HG03571 (cell line): ENCODE measurements at regions not wholly inside any gene's neighbourhood (a gene's known extent, or its start where the extent isn't known, plus 50 kb on each side); places are given as distances from the start of the nearest gene placed in this dataset.

Source experiments
- ATAC-seq: cut with Tn5 transposase; IDR thresholded peaks from one replicate; pipeline ENCODE4 v1.9.1; 2021; ENCODE audit not compliant: unreplicated experiment

DNA sequence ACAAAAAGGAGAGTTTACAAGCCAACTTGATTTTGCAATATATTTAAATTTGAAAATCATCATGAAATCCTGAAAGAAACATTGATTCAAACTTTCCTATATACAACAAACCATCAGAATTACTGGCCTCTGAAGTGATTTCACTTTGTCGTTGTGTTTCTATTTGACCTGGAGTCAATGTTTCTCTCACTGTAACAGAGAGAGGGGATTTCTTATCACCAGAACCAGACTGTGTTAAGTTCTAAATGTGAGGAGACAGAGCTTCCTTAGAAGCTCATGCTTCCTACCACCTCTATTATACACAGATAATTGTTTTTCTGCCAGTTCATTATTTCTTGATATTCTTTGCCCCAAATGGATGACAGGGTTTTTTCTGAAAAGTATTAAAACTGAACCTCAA, 245.0 kb upstream of the RND3 start:
- no peak for ATAC-seq

DNA sequence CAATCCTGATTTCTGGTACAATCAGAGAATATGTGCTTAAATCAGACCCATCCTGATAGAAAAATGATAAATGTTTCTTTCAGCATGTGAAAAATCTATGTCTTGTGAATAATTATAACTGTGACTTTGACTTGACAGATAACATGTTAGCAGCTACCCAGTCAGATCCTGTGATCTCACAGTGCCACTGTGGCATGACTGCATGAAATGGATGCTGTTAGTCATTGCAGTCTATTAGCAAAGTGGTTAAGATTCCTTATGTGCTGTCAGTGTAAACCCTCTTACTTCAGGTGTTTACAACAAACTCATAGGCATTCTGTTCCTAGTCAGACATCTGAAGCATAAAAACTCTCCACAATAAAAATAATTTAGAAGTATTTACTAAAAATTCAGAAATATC, 244.6 kb upstream of the RND3 start:
- no peak for ATAC-seq

DNA sequence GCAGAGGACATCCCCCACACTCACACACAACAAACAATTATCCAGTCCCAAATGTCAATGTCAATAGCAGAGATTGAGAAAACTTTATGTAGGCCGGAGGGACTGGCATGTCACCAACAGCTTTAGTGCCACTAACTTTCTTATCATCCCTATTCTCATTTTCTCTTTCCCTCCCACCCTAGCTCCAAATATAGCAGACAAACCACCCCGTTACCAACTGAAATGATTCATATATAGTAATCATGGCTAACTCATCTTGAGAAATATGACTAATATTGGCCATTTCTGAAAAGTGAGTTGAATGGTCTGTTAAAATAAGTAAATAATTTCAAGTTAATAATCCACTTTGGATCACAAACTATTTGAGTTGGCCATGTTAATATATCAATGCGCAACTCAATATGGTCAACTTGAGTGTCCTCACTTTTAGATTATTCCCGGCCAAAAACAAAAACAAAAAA, 242.1 kb upstream of the RND3 start:
- ATAC-seq = peak; percentile 81

DNA sequence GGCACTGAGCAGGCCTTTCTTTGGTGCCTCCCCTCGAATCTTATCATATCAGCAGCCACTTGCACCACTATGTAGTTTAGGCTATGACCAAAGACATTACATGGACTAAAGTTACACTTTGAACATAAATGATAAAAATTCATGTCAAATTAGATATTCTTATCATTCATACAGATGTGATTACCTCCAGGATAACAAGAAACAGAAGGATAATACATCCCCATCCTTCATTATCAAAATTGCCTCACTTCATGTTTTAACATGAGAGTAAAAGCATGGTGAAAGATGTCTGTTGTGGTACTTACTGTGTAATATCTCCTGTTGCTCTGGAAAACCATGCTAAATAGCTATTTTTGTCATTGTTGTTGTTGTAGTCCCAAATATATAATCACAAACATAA, 230.8 kb upstream of the RND3 start:
- ATAC-seq = no peak

DNA sequence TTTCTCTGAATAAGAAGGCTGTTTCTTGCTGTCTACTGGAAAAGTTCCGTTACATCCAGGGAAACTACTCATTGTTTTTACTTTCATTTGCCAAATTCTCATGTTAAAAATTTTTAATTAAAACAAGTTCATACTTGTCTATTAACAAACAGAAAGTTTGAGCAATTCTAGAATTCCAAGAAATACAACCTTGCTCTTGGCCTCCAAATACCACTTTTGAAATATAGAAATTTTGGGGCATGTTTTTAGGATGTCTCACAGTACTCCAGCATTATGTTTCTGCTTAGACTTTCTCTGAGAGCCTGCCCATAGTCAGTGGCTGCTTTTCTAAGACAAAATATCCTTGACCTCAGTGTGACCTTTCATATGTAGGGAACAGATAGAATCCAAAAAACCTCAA, 228.7 kb upstream of the RND3 start:
- ATAC-seq = no peak

DNA sequence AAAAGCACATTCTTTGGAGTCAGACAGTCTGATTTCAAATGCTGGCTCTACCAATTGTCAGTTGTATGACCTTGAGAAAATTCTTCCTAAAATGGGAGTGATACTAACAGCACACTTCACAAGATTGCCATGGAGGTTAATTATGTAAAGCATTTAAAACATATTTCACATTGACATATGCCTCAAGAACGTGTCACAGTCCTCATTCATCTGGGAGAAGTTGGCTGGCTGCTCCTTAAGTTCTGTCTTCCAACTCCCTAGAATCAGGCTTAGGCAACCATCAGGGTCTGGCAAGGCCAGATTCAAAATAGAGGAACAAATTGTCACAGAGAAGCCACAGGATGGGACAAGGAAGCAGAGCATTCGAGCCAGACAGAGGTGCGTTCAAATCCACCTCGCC, 228.0 kb upstream of the RND3 start:
- no peak for ATAC-seq

DNA sequence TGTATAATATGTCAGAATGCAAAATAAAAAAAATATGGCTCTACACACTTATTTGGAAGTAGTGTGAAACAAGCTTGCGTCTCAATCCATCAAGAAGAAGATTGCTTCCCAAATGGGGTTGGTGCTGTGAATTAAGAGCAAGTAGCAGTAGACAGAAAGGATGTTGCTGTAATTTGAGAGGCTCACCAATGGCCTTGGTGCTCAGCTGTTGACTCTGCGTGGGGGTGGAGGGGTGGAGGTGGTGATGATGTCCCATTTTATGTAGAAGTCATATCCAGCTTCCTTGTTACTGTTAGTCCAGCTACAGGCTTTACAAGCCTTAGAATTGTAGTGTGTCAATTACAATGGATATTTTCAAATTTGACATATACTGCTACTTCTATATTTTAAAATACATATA, 223.4 kb upstream of the RND3 start:
- no peak for ATAC-seq

DNA sequence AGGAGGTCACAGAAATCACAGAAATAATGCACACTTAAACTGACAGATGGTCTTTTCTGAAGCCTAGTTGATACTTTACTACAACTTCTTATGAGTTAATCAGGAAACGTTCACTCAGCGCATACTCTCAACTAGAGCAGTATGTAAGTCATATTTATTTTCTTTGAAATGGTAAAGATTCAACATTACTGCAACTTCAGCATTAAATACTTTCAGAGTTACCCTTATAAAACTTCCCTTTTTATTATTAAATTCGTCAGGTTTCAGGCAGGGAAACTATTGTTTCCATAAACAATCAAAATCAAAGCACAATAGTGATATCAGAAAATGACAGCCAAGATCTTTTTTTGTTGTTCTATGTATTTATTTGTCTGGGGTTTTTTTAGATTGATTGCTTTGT, 222.6 kb upstream of the RND3 start:
- no peak for ATAC-seq

DNA sequence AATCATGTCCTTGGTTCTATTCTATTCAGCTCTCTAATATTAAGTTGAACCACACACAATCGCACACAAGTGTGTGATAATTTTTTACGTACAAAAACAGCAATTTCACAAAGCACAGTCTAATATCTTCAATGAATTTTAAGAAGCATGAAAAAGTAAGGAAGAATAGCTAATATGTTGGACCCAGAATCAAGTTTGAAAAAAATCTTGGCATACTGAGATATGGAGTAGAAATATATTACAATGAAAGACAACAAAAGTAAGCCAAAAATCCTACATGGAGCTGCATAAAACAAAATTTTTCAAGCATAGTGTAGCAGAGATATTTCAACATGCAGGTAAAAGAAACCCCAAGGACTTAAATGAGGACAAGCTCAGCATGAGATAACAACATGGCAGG, 219.1 kb upstream of the RND3 start:
- no peak for ATAC-seq

DNA sequence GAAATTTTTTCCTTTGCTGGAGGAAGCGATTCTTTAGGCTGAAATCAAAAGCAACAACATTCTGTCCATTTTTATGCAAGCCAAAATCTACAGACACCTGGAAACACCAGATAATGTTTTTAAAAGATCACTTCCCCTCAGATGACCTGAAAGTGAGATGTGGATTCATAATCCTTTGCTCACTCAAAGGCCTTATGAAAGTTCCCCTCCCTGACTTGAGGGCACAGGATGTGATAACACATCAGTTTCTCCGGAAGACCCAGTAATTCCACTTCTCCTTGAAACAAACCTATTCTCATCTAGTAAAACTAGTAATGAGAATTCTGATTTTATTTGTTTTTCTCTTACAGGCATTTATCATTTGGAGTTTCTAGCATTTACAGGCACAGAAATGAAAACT, 218.3 kb upstream of the RND3 start:
- no peak for ATAC-seq

DNA sequence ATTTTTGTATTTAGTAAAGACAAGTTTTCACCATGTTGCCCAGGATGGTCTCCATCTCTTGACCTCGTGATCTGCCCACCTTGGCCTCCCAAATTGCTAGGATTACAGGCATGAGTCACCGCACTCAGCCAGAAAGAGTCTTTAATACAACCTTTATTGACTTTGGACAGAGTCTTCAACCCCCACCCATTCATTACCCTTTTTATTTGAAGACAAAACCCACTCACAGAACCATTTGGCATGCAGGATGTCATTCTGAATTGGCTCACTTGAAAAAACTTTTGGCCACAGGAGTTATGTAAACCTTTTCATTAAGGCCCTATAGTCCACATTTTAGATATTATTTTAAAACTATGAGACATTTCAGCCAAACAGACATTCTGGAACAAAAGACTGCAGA, 217.9 kb upstream of the RND3 start:
- ATAC-seq = no peak

DNA sequence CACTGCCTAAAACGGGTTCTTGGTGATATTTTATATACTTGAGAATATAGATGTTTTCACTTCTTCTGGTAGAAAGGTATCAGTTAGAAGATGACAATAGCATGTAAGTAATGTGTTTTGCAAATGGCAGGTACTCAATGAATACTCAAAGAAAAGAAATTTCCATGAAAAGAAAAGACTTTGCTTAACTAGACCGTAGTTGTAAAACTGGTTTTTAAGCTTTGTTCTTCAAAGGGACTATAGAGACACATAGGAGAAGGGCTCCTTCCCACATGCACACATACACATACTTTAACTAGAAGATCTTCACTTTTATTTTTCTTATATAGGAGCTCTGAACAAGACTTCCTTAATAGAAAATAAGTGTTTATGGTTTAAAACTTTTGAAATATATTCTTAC, 215.3 kb upstream of the RND3 start:
- no peak for ATAC-seq

DNA sequence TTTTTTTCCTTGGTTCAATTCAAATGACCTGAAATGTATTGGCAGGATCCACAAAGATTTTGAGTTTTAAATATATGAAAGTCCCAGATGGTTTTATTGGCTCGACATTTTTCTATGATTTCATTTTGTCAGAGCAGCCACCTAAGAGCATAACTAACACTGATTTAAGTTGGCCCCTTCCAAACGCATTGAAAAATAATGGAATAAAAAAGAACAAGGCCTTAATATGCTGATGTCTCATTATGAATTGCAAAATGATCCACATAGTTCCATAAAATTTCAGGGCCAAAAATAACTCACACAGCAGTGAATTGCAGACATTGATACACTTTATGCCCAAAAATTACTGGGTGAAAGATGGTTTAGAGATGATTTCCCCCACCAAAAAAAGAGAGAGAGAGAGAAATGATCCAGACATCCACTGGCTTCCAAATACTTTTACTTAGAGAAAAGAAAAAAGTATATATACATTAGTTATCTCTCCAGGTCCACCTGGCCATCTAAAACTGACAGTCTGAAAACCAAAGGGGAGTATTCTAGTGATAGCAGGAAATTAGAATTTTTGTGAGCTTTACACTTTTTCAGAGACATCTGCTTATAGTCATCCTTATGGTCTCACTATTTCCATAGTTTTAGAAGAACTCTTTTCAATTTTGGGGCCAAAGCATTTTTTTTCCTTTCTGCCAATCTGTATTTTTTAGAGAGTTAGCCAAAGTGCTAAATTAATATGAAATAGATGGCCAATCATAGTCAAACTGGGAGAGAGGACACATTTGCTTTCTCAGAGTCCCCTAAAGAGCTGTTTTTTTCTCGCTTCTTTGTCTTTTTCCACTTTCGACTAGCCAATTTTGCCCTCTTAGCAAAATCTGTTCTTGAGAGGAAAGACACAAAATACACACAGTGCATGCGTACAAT, 213.5 kb upstream of the RND3 start:
- no peak for ATAC-seq

DNA sequence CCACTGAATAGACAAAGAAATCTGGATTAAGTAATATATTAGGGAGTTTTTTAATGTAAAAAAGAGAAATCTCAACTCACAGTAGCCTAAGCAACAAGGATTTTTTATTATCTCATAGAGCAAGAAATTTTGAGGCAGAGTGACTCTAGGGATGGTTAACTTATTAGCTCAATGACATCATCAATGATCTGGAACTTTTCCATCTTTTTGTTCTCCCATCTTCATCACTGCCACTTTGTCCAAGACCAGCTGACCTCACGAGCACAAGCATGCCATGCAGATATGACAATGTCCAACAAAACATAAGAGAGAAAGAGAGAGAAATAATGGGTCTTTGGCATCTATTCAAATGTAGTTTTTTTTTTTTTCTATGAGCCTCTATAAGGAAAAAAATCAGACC, 211.8 kb upstream of the RND3 start:
- no peak for ATAC-seq

DNA sequence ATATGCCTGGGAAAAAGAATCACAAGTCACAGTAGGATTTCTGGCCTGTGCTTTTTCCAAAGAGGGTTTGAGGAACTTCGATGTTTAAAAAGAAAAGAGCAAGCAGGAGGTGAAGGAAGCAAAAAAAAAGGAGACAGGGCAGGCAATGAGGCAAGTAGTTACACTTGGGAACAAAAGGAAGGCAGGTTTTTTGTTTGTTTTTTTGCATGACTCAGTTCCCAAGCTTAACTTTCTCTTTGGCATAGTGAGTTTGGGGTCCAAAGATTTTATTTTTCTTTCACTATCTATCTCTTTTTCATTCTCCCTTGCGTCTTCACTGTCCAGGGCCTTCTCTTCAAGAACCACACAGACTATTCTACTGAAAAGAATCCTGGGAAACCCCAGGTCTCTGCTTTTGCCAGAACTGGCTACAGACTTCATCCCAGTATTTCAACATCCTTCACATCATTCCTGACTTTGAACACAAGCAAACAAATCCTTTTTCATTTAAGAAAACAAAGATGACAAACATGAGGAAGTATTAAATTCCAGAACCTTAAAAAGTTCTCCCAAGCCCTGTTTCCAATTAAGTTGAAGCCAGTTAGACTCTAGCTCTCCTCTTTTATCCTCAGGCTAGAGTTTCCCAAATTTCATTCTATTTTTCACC, 210.7 kb upstream of the RND3 start:
- ATAC-seq = no peak

DNA sequence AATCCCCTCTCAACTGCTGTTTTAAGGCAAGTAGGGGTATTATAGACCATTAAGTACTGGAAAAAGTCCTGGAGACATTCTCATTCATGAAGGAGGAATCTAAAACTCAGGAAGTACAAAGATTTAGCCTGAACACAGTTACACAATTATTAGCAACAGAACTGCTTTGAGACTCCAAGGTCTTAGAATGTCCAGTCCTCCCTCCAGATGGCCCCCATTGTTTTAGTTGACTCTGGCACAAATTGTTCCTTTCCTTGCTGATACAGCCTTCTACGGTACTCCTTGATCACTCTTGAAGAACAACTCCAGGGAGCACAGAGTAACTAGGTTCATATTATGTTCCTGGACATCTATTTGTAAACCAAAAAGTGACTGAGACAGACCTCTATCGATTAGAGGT, 210.1 kb upstream of the RND3 start:
- ATAC-seq = no peak

DNA sequence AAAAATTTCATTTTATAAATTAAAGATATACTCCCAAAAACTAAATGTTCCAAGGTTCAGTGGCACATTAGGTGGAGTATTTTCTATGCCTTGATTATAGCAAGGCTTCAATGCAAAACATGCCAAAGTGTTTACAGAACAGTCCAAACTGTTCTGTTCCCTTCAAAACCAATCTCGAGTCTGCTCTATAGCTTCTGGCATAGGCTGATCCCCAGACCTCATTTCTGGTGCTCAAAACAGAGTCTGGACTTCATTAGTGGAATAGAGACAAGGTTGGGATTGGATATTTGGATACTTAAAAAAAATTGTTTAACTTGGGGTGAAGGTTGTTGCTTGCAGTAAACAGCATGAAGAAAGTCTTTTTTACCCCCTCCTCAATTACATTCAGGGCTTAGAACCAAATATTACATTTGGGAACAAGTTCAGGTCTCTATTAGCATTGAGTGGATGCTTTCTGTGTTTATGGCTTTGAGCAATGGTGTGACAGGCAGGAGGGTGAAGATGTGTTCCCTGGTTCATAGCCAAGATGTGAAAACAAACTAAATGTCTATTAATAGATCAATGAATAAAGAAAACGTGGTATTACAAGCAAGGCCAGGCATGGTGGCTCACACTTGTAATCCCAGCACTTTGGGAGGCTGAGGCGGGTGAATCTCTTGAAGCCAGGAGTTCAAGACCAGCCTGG, 208.1 kb upstream of the RND3 start:
- ATAC-seq = no peak

DNA sequence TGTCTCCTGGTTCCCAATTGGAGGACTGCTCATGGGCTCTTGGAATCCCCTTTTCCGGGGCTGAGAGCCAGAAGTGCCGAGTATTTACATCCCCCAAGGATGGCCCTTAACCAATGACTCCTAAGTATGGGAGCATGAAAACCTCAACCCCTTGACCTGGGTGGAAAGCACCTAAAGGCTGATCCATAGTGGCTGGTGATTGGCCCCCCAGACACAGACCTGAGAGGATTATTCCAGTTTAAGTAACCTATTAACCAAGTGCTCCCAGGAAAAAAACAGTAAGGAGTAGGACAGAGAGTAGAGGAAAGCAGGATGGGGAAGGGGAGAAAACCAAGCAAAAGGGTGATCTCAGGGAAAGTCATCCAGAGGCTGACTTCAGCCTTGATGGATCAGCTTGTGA, 206.1 kb upstream of the RND3 start:
- no peak for ATAC-seq

DNA sequence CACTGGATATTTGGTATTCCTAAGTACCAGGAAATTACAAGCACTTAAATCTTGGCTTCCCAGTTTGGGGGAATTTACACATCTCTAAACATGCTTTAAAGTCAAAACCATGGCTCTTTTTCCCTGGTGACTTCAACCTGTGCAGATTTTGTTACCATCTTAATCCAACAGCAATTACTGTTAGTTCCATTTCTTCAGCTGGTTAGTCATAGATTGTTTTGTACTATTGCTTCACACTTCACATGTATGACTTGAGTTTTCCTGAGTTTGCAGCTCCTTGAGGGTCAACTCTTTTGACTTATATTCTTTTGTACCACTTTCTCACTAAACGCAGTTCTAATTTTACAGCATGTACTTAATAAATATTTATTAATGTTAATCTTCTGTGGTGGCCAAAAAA, 203.4 kb upstream of the RND3 start:
- ATAC-seq = no peak

DNA sequence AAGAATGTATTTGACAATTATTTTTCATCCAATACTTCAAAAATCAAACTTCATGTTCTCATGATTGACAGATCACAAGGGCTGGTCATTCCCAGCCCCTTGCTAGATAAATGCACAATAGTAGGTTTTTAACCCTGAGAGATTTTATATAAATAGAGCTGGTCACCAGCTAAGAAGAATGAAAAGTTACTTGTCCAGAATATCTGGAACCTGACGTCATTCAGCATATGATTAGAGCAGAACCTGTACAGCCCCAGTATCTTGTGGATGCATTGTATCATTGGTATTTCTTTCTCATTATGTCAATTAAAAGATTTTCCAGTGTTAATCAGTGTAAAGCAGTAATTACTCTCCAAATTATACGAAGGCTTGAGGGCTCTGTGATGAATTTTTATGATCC, 202.8 kb upstream of the RND3 start:
- no peak for ATAC-seq

DNA sequence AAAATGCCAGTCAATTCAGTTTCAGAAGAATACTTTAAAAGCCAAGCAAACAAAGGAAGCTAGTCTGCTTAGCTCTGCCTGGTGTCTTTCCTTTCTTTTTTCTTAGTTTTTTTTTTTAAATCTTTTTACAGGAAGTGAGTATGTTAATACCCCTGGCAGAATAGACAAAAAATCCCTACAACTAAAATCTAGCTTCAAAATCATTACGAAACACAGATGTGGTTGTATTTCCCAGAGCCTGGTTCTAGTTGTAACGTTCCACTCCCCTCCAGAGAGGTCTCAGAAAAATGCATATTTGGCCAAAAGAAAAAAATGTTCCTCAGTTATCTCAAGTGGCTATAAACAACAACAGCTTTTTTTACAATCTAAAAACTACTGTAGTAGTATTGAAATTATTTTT, 202.1 kb upstream of the RND3 start:
- ATAC-seq = no peak

DNA sequence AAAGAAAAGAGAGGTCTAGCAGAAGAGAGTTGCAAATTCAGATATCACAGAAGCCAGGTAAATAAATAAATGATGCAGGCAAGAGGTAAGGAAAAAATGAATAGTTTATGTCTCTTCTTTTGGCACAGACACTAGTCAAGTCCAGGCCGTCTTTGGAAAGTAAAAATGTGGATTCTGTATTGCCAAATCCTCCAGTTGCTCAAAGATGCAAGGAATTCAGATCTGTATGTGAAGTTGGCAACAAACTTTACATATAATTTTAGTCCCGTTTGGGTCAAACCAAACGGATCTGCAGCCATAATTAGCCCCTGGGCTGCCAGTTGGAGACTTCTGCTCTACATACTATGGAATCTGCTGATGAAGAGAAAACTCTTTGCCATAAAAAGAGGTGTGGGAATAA, 200.5 kb upstream of the RND3 start:
- no peak for ATAC-seq
